ENCODE measurements at regions not wholly inside any gene's neighbourhood (a gene's known extent, or its start where the extent isn't known, plus 50 kb on each side); places are given as distances from the start of the nearest gene placed in this dataset.

- no peak for DNase-seq (ENCODE audit: low read depth, low spot score)
Observed at GRCh38 chr21:25292396-25292795, 314.9 kb downstream of the MRPL39 start.

DNA sequence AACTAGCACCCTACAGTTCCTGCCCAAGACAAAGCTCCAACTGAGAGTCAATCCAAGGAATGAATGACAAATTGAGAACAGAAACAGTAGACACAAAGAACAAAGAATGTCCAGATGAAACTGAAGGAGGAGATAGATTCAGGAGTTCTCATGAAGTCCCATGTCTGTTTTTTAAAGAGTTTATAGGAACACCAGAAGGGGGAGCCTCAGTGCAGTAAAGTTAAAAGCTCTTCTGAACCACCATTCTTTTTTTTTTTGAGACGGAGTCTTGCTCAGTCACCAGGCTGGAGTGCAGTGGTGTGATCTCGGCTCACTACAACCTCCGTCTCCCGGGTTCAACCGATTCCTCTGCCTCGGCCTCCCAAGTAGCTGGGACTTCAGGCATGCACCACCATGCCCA lies 323.6 kb downstream of the MRPL39 start:
- no peak for DNase-seq (ENCODE audit: low read depth, low spot score)
- no peak overlapping the region for H3K27ac ChIP-seq

More at GRCh38 chr21:25292396-25292795, 314.9 kb downstream of the MRPL39 start:
- no peak overlapping the region for H3K27ac ChIP-seq

GRCh38 chr21:25281134-25281533 lies 326.1 kb downstream of the MRPL39 start:
- H3K27ac ChIP-seq: no peak overlapping the region
- no peak for DNase-seq (ENCODE audit: low read depth, low spot score)

DNA sequence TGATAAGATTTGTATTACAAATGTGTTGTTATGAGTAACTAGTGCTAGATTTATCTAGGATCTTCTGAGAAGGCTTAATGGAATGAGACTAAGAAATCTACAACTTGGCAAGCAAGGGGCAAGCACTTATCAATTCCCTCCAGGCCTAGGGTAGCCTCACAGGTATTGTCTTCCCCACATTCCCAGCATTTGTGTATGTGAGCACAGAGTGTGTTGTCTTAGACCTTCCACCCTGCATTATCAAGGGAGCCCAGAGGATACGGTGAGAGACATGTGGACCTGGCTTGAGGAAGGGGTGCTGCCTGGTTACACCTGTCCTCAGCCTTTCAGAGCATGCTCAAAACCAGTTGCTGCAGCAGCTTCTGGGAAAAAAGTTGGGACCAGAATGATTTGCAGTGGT lies 327.2 kb downstream of the MRPL39 start:
- no peak overlapping the region for H3K27ac ChIP-seq
- no peak for DNase-seq (ENCODE audit: low read depth, low spot score)

GRCh38 chr21:25273959-25274358 lies 333.3 kb downstream of the MRPL39 start:
- H3K27ac ChIP-seq: no peak overlapping the region
- no peak for DNase-seq (ENCODE audit: low read depth, low spot score)

DNA sequence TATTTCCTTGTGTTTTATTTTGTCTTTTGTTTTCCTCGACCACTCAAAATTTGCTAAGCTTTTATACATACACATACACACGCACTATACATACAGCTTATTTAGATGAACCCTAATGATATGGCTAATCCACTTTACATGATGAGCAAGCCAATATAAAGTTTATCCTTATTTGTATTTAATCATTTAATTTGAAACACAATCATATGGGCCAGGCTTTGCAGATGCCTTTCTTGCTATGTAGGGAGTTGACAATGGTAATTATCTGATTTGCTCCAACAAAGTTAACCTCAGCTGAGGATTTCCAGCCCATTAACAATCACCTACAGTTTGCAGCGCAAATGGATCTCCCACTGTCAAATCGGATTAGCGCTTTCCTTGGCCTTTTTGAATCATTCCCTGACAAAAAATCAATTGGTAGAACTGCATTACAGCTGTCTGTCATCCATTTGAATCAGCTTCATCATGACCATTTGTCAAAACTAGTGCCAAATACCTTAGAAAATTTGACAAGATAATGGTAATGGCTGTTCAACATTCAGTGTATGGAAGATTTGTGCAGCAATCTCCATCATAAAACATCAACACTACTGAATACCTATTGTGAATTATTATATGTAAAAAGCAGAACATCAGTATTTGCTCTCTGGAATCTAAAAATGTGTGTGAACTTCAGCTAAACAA lies 352.6 kb downstream of the MRPL39 start:
- no peak for DNase-seq (ENCODE audit: low read depth, low spot score)

GRCh38 chr21:25246546-25246945 lies 360.7 kb downstream of the MRPL39 start:
- DNase-seq (ENCODE audit: low read depth, low spot score): no peak
- no peak overlapping the region for H3K27ac ChIP-seq

More for the DNA sequence above, 352.6 kb downstream of the MRPL39 start:
- no peak overlapping the region for H3K27ac ChIP-seq

DNA sequence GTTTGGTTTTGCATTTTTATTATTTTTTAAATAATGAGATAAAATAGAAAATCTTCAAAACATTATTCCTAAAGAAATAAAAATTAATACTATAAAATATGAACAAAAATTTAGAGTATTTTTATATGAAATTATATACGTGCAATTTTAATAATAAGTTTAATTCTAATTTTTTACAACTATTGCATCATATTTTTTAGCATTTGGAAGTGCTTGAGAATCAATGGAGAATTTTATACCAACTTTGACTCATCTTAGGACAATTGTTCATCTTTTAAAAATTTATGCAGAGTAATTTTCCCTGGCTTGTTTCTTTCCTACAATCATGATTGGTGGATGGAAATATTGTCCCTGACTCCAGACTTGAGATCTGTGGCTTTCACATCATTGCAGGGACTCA lies 362.5 kb downstream of the MRPL39 start:
- DNase-seq (ENCODE audit: low read depth, low spot score): no peak

GRCh38 chr21:25243808-25244207 lies 363.5 kb downstream of the MRPL39 start:
- DNase-seq (ENCODE audit: low read depth, low spot score): no peak

More for the DNA sequence above, 362.5 kb downstream of the MRPL39 start:
- H3K27ac ChIP-seq: no peak overlapping the region

DNA sequence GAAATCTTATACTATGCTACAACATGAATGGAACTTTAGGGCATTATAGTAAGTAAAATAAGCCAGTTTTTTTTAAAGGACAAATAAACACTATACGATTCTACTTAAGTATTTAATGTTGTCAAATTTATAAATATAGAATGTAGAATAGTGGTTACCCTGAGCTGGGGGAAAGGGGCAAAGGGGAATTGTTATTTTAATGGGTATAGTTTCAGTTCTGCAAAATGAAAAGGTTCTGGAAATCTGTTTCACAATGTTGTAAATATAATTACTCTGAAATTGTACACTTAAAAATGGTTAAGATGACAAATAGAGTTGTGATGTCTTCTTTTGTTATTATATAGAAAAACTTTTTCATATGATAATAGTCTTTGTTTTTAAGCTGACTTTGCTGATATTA lies 366.3 kb downstream of the MRPL39 start:
- no peak for DNase-seq (ENCODE audit: low read depth, low spot score)
- no peak overlapping the region for H3K27ac ChIP-seq

More at GRCh38 chr21:25243808-25244207, 363.5 kb downstream of the MRPL39 start:
- H3K27ac ChIP-seq: no peak overlapping the region

- no peak for DNase-seq (ENCODE audit: low read depth, low spot score)
- H3K27ac ChIP-seq: no peak overlapping the region
Observed at GRCh38 chr21:25234857-25235801, 372.2 kb downstream of the MRPL39 start.

- DNase-seq (ENCODE audit: low read depth, low spot score): no peak
- H3K27ac ChIP-seq: no peak overlapping the region
Observed at GRCh38 chr21:25220954-25221353, 386.3 kb downstream of the MRPL39 start.

- no peak for DNase-seq (ENCODE audit: low read depth, low spot score)
- H3K27ac ChIP-seq: no peak overlapping the region
Observed at GRCh38 chr21:25220169-25220568, 387.1 kb downstream of the MRPL39 start.

- DNase-seq (ENCODE audit: low read depth, low spot score): no peak
Observed at GRCh38 chr21:25215698-25216384, 391.4 kb downstream of the MRPL39 start.

GRCh38 chr21:25214676-25215075 lies 392.6 kb downstream of the MRPL39 start:
- no peak overlapping the region for H3K27ac ChIP-seq
- DNase-seq (ENCODE audit: low read depth, low spot score): no peak

More at GRCh38 chr21:25215698-25216384, 391.4 kb downstream of the MRPL39 start:
- no peak overlapping the region for H3K27ac ChIP-seq

GRCh38 chr21:25199944-25200343 lies 407.3 kb downstream of the MRPL39 start:
- no peak overlapping the region for H3K27ac ChIP-seq
- no peak for DNase-seq (ENCODE audit: low read depth, low spot score)

GRCh38 chr21:25191141-25191540 lies 416.1 kb downstream of the MRPL39 start:
- no peak overlapping the region for H3K27ac ChIP-seq
- no peak for DNase-seq (ENCODE audit: low read depth, low spot score)

DNA sequence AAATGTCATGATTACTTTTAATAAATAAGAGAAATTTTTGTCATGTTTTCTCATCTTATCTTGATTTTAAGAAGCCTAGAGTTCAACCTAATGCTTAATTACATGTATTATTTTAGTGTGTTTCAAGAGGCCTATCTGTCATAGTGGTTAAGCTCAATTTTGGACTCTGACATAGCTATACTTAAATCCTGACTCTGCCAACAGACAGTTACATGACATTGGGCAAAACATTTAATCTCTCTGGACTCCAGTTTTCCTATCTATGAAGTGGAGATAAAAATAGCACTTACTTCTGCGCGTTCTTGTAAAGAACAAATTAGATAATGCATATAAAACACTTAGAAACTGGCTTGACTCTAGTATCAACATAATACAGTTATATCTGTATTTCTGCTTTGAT lies 417.8 kb downstream of the MRPL39 start:
- DNase-seq (ENCODE audit: low read depth, low spot score): no peak
- no peak overlapping the region for H3K27ac ChIP-seq

DNA sequence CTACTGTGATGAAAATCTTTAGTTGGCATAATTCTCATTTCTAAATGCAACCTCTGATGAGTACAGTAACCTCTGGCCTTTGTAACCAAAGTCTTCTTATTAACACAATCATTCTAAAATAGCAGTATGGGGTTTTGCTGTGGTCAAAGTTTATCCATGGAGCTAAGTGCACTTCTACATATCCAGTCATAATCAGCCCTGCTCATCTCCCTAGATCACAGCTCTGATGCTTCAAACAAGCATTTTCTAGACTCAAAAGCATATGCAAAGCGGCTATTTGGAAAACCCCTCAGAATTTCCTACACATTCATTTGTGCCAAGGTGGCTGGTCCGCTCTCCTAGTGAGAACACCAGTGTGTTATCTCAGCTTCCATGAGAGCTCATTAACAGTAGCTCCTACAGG lies 418.6 kb downstream of the MRPL39 start:
- DNase-seq (ENCODE audit: low read depth, low spot score): no peak
- no peak overlapping the region for H3K27ac ChIP-seq

GRCh38 chr21:25186273-25186672 lies 421.0 kb downstream of the MRPL39 start:
- H3K27ac ChIP-seq: no peak overlapping the region
- DNase-seq (ENCODE audit: low read depth, low spot score): no peak

GRCh38 chr21:25183577-25183976 lies 423.7 kb downstream of the MRPL39 start:
- no peak overlapping the region for H3K27ac ChIP-seq
- DNase-seq (ENCODE audit: low read depth, low spot score): no peak

All from epithelial cell of prostate (primary cell).